H1 (cell line): ENCODE measurements at regions not wholly inside any gene's neighbourhood (a gene's known extent, or its start where the extent isn't known, plus 50 kb on each side); places are given as distances from the start of the nearest gene placed in this dataset.
"Not testable (repeated sequence)": the region's sequence is repeated elsewhere in the genome, so short reads cannot be mapped to it uniquely, and the experiment has no call there.

Experiments
- CTCF ChIA-PET: fragments of 300-600 bp; sonication (Branson Sonifier 250); formaldehyde crosslinking; loops from one replicate; lab custom pipeline; 2021; ENCODE audit not compliant: partially characterized antibody; lab: Charles Lee
- POLR2A ChIA-PET: fragments of 300-600 bp; sonication (Branson Sonifier 250); formaldehyde crosslinking; loops from one replicate; lab custom pipeline; 2021; ENCODE audit warnings: inconsistent platforms; ENCODE audit not compliant: partially characterized antibody; lab: Charles Lee
- DNase-seq, 2 experiments: peaks; one replicate each; pipeline versions ENCODE4 v3.0.0 to v3.0.0-alpha.2; 2010 to 2022; ENCODE audit warnings: low spot score in 2 of 2, low read depth in 1 of 2, mixed read lengths in 1 of 2
- FAIRE-seq: peaks from 2 replicates; lab custom pipeline; 2011; peaks lifted over from hg19 to GRCh38; lab: Jason Lieb, UNC
- H2AFZ ChIP-seq: 2 replicates; pipeline ENCODE4 v1.8.1; 2012; ENCODE audit warnings: low read length, inconsistent platforms
- H2AK5ac ChIP-seq: 2 replicates; pipeline ENCODE4 v1.6.1; 2013; ENCODE audit warnings: low read depth, low read length
- H2BK120ac ChIP-seq: replicated peaks from 2 replicates; pipeline ENCODE3; 2013; ENCODE audit warnings: low read depth, low read length, inconsistent platforms
- H2BK12ac ChIP-seq: 2 replicates; pipeline ENCODE4 v1.6.1; 2013; ENCODE audit warnings: low read depth, low read length
- H2BK15ac ChIP-seq: 2 replicates; pipeline ENCODE4 v1.6.1; 2013; ENCODE audit warnings: low read length
- H2BK20ac ChIP-seq: 2 replicates; pipeline ENCODE4 v1.6.1; 2013; ENCODE audit warnings: low read length
- H2BK5ac ChIP-seq: 2 replicates; pipeline ENCODE4 v1.6.1; 2013; ENCODE audit warnings: low read depth, low read length
- H3K14ac ChIP-seq: 2 replicates; pipeline ENCODE4 v1.6.1; 2013; ENCODE audit warnings: inconsistent platforms; ENCODE audit not compliant: insufficient read length
- H3K18ac ChIP-seq: 2 replicates; pipeline ENCODE4 v1.6.1; 2013; ENCODE audit warnings: low read length; ENCODE audit errors: extremely low read depth
- H3K23ac ChIP-seq: 2 replicates; pipeline ENCODE4 v1.6.1; 2013; ENCODE audit warnings: inconsistent platforms; ENCODE audit not compliant: insufficient read length
- H3K23me2 ChIP-seq: 2 replicates; pipeline ENCODE4 v1.6.1; 2013; ENCODE audit warnings: low read depth, low read length
- H3K27ac ChIP-seq: 2 replicates; pipeline ENCODE4 v1.6.1; 2011; ENCODE audit warnings: low read depth, low read length, inconsistent platforms
- H3K27me3 ChIP-seq, 4 experiments: replicated peaks in 1 of 4; 1 replicate in 1 of 4; 2 replicates in 3 of 4; pipeline versions ENCODE4 v1.6.1 to v1.8.1; 2011 to 2013; ENCODE audit warnings: low read length in 3 of 4, mild to moderate bottlenecking in 3 of 4, inconsistent platforms in 2 of 4, mixed read lengths in 2 of 4, moderate library complexity in 1 of 4; ENCODE audit not compliant: control insufficient read depth in 3 of 4, insufficient read depth in 3 of 4; ENCODE audit errors: extremely low read depth in 1 of 4
- H3K36me3 ChIP-seq, 4 experiments: 2 replicates each; pipeline versions ENCODE4 v1.6.1 to v1.8.1; 2011 to 2013; ENCODE audit warnings: mild to moderate bottlenecking in 4 of 4, low read length in 3 of 4, moderate library complexity in 2 of 4, control low read depth in 1 of 4, inconsistent platforms in 1 of 4; ENCODE audit not compliant: insufficient read depth in 4 of 4, control insufficient read depth in 2 of 4
- H3K4ac ChIP-seq: replicated peaks from 2 replicates; pipeline ENCODE3; 2013; ENCODE audit warnings: low read length, low read depth, mixed read lengths, inconsistent platforms; ENCODE audit not compliant: insufficient read length
- H3K4me1 ChIP-seq, 4 experiments: replicated peaks in 1 of 4; 1 replicate in 1 of 4; 2 replicates in 3 of 4; pipeline versions ENCODE4 v1.6.1 to v1.8.1; 2011 to 2013; ENCODE audit warnings: low read length in 3 of 4, inconsistent platforms in 2 of 4, mixed read lengths in 1 of 4; ENCODE audit not compliant: insufficient read depth in 4 of 4, control insufficient read depth in 3 of 4
- H3K4me2 ChIP-seq, 2 experiments: 2 replicates each; pipeline versions ENCODE4 v1.6.1 to v1.8.1; 2011 to 2013; ENCODE audit warnings: low read depth in 2 of 2, low read length in 2 of 2, control low read depth in 1 of 2, inconsistent platforms in 1 of 2, mild to moderate bottlenecking in 1 of 2; ENCODE audit not compliant: insufficient read depth in 1 of 2
- H3K4me3 ChIP-seq, 4 experiments: fragments of 200-600, 300-600 bp in 1 of 4; sonication (generic), shearing (Covaris generic), sonication (Bioruptor Twin) in 1 of 4; 2 replicates each; pipeline versions ENCODE4 v1.5.1 to v1.8.1; 2011 to 2016; ENCODE audit warnings: low read length in 4 of 4, low read depth in 3 of 4, control low read depth in 2 of 4, inconsistent platforms in 2 of 4, mild to moderate bottlenecking in 2 of 4, mixed read lengths in 1 of 4, moderate library complexity in 1 of 4; ENCODE audit not compliant: insufficient read depth in 2 of 4; ENCODE audit errors: extremely low read depth in 1 of 4
- H3K56ac ChIP-seq: replicated peaks from 2 replicates; pipeline ENCODE3; 2013; ENCODE audit warnings: low read depth, mild to moderate bottlenecking, mixed read lengths, low read length, inconsistent platforms; ENCODE audit not compliant: insufficient read length
- H3K79me1 ChIP-seq: 2 replicates; pipeline ENCODE4 v1.6.1; 2013; ENCODE audit warnings: low read depth, low read length, control low read depth
- H3K79me2 ChIP-seq, 2 experiments: 2 replicates each; pipeline versions ENCODE4 v1.6.1 to v1.8.1; 2012 to 2013; ENCODE audit warnings: low read length in 2 of 2, mild to moderate bottlenecking in 2 of 2, inconsistent platforms in 1 of 2; ENCODE audit not compliant: insufficient read depth in 2 of 2, control insufficient read depth in 1 of 2
- H3K9ac ChIP-seq, 4 experiments: replicated peaks in 1 of 4; 1 replicate in 1 of 4; 2 replicates in 3 of 4; pipeline versions ENCODE4 v1.6.1 to v1.8.1; 2011 to 2013; ENCODE audit warnings: low read depth in 3 of 4, low read length in 3 of 4, control low read depth in 2 of 4, mild to moderate bottlenecking in 2 of 4, moderate library complexity in 2 of 4, inconsistent platforms in 1 of 4; ENCODE audit errors: extremely low read depth in 1 of 4
- H3K9me3 ChIP-seq, 2 experiments: 2 replicates each; pipeline versions ENCODE4 v1.6.1 to v1.8.1; 2012 to 2013; ENCODE audit warnings: mild to moderate bottlenecking in 2 of 2, moderate library complexity in 2 of 2, control low read depth in 1 of 2, inconsistent platforms in 1 of 2, low read depth in 1 of 2, low read length in 1 of 2, mixed read lengths in 1 of 2; ENCODE audit not compliant: insufficient read depth in 2 of 2
- H4K20me1 ChIP-seq, 2 experiments: replicated peaks in 1 of 2; 2 replicates each; pipeline versions ENCODE3 to v1.8.1; 2011 to 2013; ENCODE audit warnings: inconsistent platforms in 2 of 2, low read length in 2 of 2, mild to moderate bottlenecking in 1 of 2; ENCODE audit not compliant: insufficient read depth in 2 of 2, control insufficient read depth in 1 of 2
- H4K5ac ChIP-seq: 2 replicates; pipeline ENCODE4 v1.6.1; 2013; ENCODE audit warnings: low read length, low read depth, mixed read lengths, inconsistent platforms; ENCODE audit not compliant: insufficient read length
- H4K8ac ChIP-seq: 2 replicates; pipeline ENCODE4 v1.8.0; 2013; ENCODE audit warnings: mild to moderate bottlenecking, moderate library complexity, low read length, inconsistent platforms; ENCODE audit not compliant: insufficient read depth; ENCODE audit errors: extremely low read depth
- H4K91ac ChIP-seq: replicated peaks from 2 replicates; pipeline ENCODE3; 2013; ENCODE audit warnings: low read length, mixed read lengths, inconsistent platforms; ENCODE audit not compliant: insufficient read length
- EZH2 ChIP-seq: fragments of 200-600 bp; sonication (generic); IDR thresholded peaks from 2 replicates; pipeline ENCODE4 v1.7.1; 2012; ENCODE audit warnings: low read depth, mild to moderate bottlenecking, moderate library complexity, low read length, inconsistent platforms; ENCODE audit not compliant: severe bottlenecking
- RFX5 ChIP-seq: IDR thresholded peaks from 2 replicates; pipeline ENCODE4 v1.6.1; 2011; ENCODE audit warnings: low read depth, low read length, improper control_type of control experiment, borderline replicate concordance
- WGBS, 2 experiments: shearing (Covaris generic) in 1 of 2; methylation state at CpG; one replicate each; pipeline versions ENCODE4 v1.1.6 to v1.1.7; 2013 to 2015; ENCODE audit warnings: low lambda C conversion rate in 2 of 2, mixed read lengths in 2 of 2, inconsistent platforms in 1 of 2, low coverage in 1 of 2, missing lambda C conversion rate in 1 of 2; ENCODE audit not compliant: insufficient replicate concordance in 2 of 2, insufficient coverage in 1 of 2, insufficient read length in 1 of 2; ENCODE audit errors: extremely low coverage in 1 of 2, missing lambda C conversion rate in 1 of 2; 5-methylcytosine and 5-hydroxymethylcytosine counted together

- no peak for TF ChIP-seq RFX5
- TF ChIP-seq EZH2: no peak
Observed at GRCh38 chr1:227508431-227508830, 54.9 kb upstream of the ZNF678 start (continued).

GRCh38 chr1:227506490-227507393 is 56.6 kb upstream of the ZNF678 start:
- POLR2A ChIA-PET, H3K4me1 ChIP-seq, FAIRE-seq: not testable (repeated sequence)

More at GRCh38 chr1:227506490-227507393, 56.6 kb upstream of the ZNF678 start:
- H2BK5ac ChIP-seq, H3K23me2 ChIP-seq, CTCF ChIA-PET, H3K23ac ChIP-seq, H4K20me1 ChIP-seq, DNase-seq, H3K4ac ChIP-seq, H2BK120ac ChIP-seq, H3K9ac ChIP-seq, H4K8ac ChIP-seq, H4K5ac ChIP-seq, H3K79me2 ChIP-seq, H3K4me3 ChIP-seq, H3K9me3 ChIP-seq, H4K91ac ChIP-seq, H2BK20ac ChIP-seq, H2AFZ ChIP-seq, H3K27me3 ChIP-seq, H3K4me2 ChIP-seq, H2BK12ac ChIP-seq, H3K79me1 ChIP-seq, H3K36me3 ChIP-seq, H3K56ac ChIP-seq, H2BK15ac ChIP-seq, H3K18ac ChIP-seq, H2AK5ac ChIP-seq, H3K27ac ChIP-seq, H3K14ac ChIP-seq: not testable (repeated sequence)
- WGBS, 2 experiments: no CpG with 5 or more reads among the region's 30 CpGs
